Activated T-cell treated with anti-CD3 and anti-CD28 coated beads, Interleukin-2, amount 50 U/mL, for 24 hours (primary cell): ENCODE measurements at regions not wholly inside any gene's neighbourhood (a gene's known extent, or its start where the extent isn't known, plus 50 kb on each side); places are given as distances from the start of the nearest gene placed in this dataset.

ENCODE experiments used
- DNase-seq: peaks from one replicate; pipeline ENCODE4 v3.0.0-alpha.2; 2020
- H3K27ac Mint-ChIP-seq: 2 replicates; pipeline ENCODE4 v1.8.0; 2020; ENCODE audit warnings: mild to moderate bottlenecking, mixed read lengths
- H3K27me3 Mint-ChIP-seq: 2 replicates; pipeline ENCODE4 v1.8.0; 2020; ENCODE audit warnings: mixed read lengths
- H3K36me3 Mint-ChIP-seq: 2 replicates; pipeline ENCODE4 v1.8.0; 2020; ENCODE audit warnings: low read depth, mixed read lengths
- H3K4me1 Mint-ChIP-seq: 2 replicates; pipeline ENCODE4 v1.8.0; 2020; ENCODE audit warnings: low read depth, mixed read lengths
- H3K4me3 Mint-ChIP-seq: 2 replicates; pipeline ENCODE4 v1.8.0; 2020; ENCODE audit warnings: mild to moderate bottlenecking, moderate library complexity, mixed read lengths
- H3K9me3 Mint-ChIP-seq: 2 replicates; pipeline ENCODE4 v1.8.0; 2020; ENCODE audit warnings: mixed read lengths

- Mint-ChIP-seq H3K36me3 (no peaks in the 10 kb centered on the region), H3K9me3 (no peaks in the 10 kb centered on the region), H3K27me3 (peaks cover 17% of the 10 kb centered on the region), H3K27ac (no peak overlapping the region), H3K4me3 (no peak overlapping the region), H3K4me1 (no peaks in the 10 kb centered on the region)
- no peak for DNase-seq
These were observed 75.7 kb upstream of the RRP15 start for GRCh38 chr1:218209351-218209861.

- no peaks in the 10 kb centered on the region for H3K4me1 Mint-ChIP-seq
- no peak overlapping the region for H3K4me3 Mint-ChIP-seq
- no peaks in the 10 kb centered on the region for H3K36me3 Mint-ChIP-seq
- DNase-seq: no peak
- no peak overlapping the region for H3K27ac Mint-ChIP-seq
- H3K27me3 Mint-ChIP-seq: peaks cover 22% of the 10 kb centered on the region
- H3K9me3 Mint-ChIP-seq: no peaks in the 10 kb centered on the region
These were observed 73.9 kb upstream of the RRP15 start for GRCh38 chr1:218211241-218211640.

- peaks cover 31% of the 10 kb centered on the region for H3K27me3 Mint-ChIP-seq
- H3K4me1 Mint-ChIP-seq: no peaks in the 10 kb centered on the region
- no peak overlapping the region for H3K4me3 Mint-ChIP-seq
These were observed 68.1 kb upstream of the RRP15 start for GRCh38 chr1:218217040-218217439.

GRCh38 chr1:218219460-218219859 is 65.6 kb upstream of the RRP15 start:
- no peaks in the 10 kb centered on the region for H3K4me1 Mint-ChIP-seq
- H3K27me3 Mint-ChIP-seq: peaks cover 22% of the 10 kb centered on the region
- no peak for DNase-seq
- no peaks in the 10 kb centered on the region for H3K9me3 Mint-ChIP-seq
- no peaks in the 10 kb centered on the region for H3K36me3 Mint-ChIP-seq
- no peak overlapping the region for H3K27ac Mint-ChIP-seq
- H3K4me3 Mint-ChIP-seq: no peak overlapping the region

More at GRCh38 chr1:218217040-218217439, 68.1 kb upstream of the RRP15 start:
- Mint-ChIP-seq H3K9me3 (no peaks in the 10 kb centered on the region), H3K36me3 (no peaks in the 10 kb centered on the region), H3K27ac (no peak overlapping the region)
- DNase-seq: no peak

GRCh38 chr1:218224101-218224500 is 61.0 kb upstream of the RRP15 start:
- peaks cover 11% of the 10 kb centered on the region for H3K27me3 Mint-ChIP-seq
- no peak overlapping the region for H3K4me3 Mint-ChIP-seq
- no peaks in the 10 kb centered on the region for H3K9me3 Mint-ChIP-seq
- DNase-seq: no peak
- H3K36me3 Mint-ChIP-seq: no peaks in the 10 kb centered on the region
- no peak overlapping the region for H3K27ac Mint-ChIP-seq
- H3K4me1 Mint-ChIP-seq: no peaks in the 10 kb centered on the region

- Mint-ChIP-seq H3K4me3 (no peak overlapping the region), H3K4me1 (no peaks in the 10 kb centered on the region), H3K36me3 (no peaks in the 10 kb centered on the region), H3K27me3 (peaks cover 8% of the 10 kb centered on the region), H3K9me3 (no peaks in the 10 kb centered on the region), H3K27ac (no peak overlapping the region)
- no peak for DNase-seq
These were observed 59.1 kb upstream of the RRP15 start for GRCh38 chr1:218226005-218226404.
